ENCODE measurements at regions not wholly inside any gene's neighbourhood (a gene's known extent, or its start where the extent isn't known, plus 50 kb on each side); places are given as distances from the start of the nearest gene placed in this dataset.
"Not testable (repeated sequence)": the region's sequence is repeated elsewhere in the genome, so short reads cannot be mapped to it uniquely, and the experiment has no call there.

- DNase-seq (ENCODE audit: low read depth in 1 of 2, low spot score in 1 of 2): no peak
- no peak for TF ChIP-seq CTCF (IDR thresholded peaks at IDR 0.05; ENCODE audit: low read depth, low read length)
- Histone ChIP-seq H3K4me3 (no peak overlapping the region), H3K27ac (no peak overlapping the region), H3K27me3 (no peaks in the 10 kb centered on the region), H3K9me3 (ENCODE audit: low read depth) (no peaks in the 10 kb centered on the region), H3K36me3 (no peaks in the 10 kb centered on the region), H3K4me1 (ENCODE audit: low read depth) (no peaks in the 10 kb centered on the region)
Measured at GRCh38 chr5:10891193-10891592, 130.2 kb upstream of the DAP start.

GRCh38 chr5:10886497-10886896, 125.5 kb upstream of the DAP start:
- Histone ChIP-seq H3K4me3 (no peak overlapping the region), H3K9me3 (ENCODE audit: low read depth) (no peaks in the 10 kb centered on the region), H3K36me3 (no peaks in the 10 kb centered on the region), H3K27me3 (no peaks in the 10 kb centered on the region), H3K4me1 (ENCODE audit: low read depth) (no peaks in the 10 kb centered on the region), H3K27ac (no peak overlapping the region)
- no peak for TF ChIP-seq CTCF (IDR thresholded peaks at IDR 0.05; ENCODE audit: low read depth, low read length)
- no peak for DNase-seq (ENCODE audit: low read depth in 1 of 2, low spot score in 1 of 2)

GRCh38 chr5:10885026-10885425, 124.0 kb upstream of the DAP start:
- no peaks in the 10 kb centered on the region for H3K4me1 ChIP-seq (ENCODE audit: low read depth)
- no peaks in the 10 kb centered on the region for H3K36me3 ChIP-seq
- DNase-seq (ENCODE audit: low read depth in 1 of 2, low spot score in 1 of 2): no peak
- no peaks in the 10 kb centered on the region for H3K9me3 ChIP-seq (ENCODE audit: low read depth)
- H3K4me3 ChIP-seq: no peak overlapping the region
- no peak for TF ChIP-seq CTCF (IDR thresholded peaks at IDR 0.05; ENCODE audit: low read depth, low read length)
- H3K27me3 ChIP-seq: no peaks in the 10 kb centered on the region
- no peak overlapping the region for H3K27ac ChIP-seq

- not testable (repeated sequence) for H3K27ac ChIP-seq; H3K36me3 ChIP-seq; H3K9me3 ChIP-seq (ENCODE audit: low read depth); H3K4me3 ChIP-seq; DNase-seq (ENCODE audit: low read depth in 1 of 2, low spot score in 1 of 2); H3K27me3 ChIP-seq; H3K4me1 ChIP-seq (ENCODE audit: low read depth)
Measured at GRCh38 chr5:10883945-10884344, 122.9 kb upstream of the DAP start.

- Histone ChIP-seq H3K4me1 (ENCODE audit: low read depth) (no peaks in the 10 kb centered on the region), H3K4me3 (no peak overlapping the region), H3K27me3 (no peaks in the 10 kb centered on the region), H3K27ac (no peak overlapping the region), H3K9me3 (ENCODE audit: low read depth) (no peaks in the 10 kb centered on the region), H3K36me3 (no peaks in the 10 kb centered on the region)
- no peak for TF ChIP-seq CTCF (IDR thresholded peaks at IDR 0.05; ENCODE audit: low read depth, low read length)
- no peak for DNase-seq (ENCODE audit: low read depth in 1 of 2, low spot score in 1 of 2)
Measured at GRCh38 chr5:10880934-10881333, 119.9 kb upstream of the DAP start.

- DNase-seq (ENCODE audit: low read depth in 1 of 2, low spot score in 1 of 2); H3K36me3 ChIP-seq; H3K4me3 ChIP-seq; H3K4me1 ChIP-seq (ENCODE audit: low read depth); H3K27me3 ChIP-seq; H3K9me3 ChIP-seq (ENCODE audit: low read depth); H3K27ac ChIP-seq: not testable (repeated sequence)
Measured at GRCh38 chr5:10876996-10877395, 116.0 kb upstream of the DAP start.
